Hepatocyte (in vitro differentiated cells): ENCODE measurements at regions not wholly inside any gene's neighbourhood (a gene's known extent, or its start where the extent isn't known, plus 50 kb on each side); places are given as distances from the start of the nearest gene placed in this dataset.

ENCODE experiments used
- DNase-seq: peaks from one replicate; pipeline ENCODE4 v3.0.0-alpha.2; 2016; ENCODE audit warnings: low spot score
- H2AFZ ChIP-seq: fragments of 200-600 bp; sonication (generic); 2 replicates; pipeline ENCODE4 v1.6.0; 2016; ENCODE audit warnings: antibody characterized with exemption, mild to moderate bottlenecking
- H3K27ac ChIP-seq: fragments of 200-600 bp; sonication (generic); 2 replicates; pipeline ENCODE4 v1.5.1; 2016; ENCODE audit warnings: mild to moderate bottlenecking
- H3K27me3 ChIP-seq: fragments of 200-600 bp; sonication (generic); 2 replicates; pipeline ENCODE4 v1.6.1; 2016
- H3K36me3 ChIP-seq: fragments of 200-600 bp; sonication (generic); replicated peaks from 2 replicates; pipeline ENCODE4 v1.5.1; 2016; ENCODE audit warnings: low read depth; ENCODE audit not compliant: insufficient read depth
- H3K4me1 ChIP-seq: fragments of 200-600 bp; sonication (generic); 2 replicates; pipeline ENCODE4 v1.5.1; 2016; ENCODE audit warnings: mild to moderate bottlenecking, moderate library complexity; ENCODE audit not compliant: insufficient read depth
- H3K4me2 ChIP-seq: fragments of 200-600 bp; sonication (generic); 2 replicates; pipeline ENCODE4 v1.6.0; 2016
- H3K4me3 ChIP-seq: fragments of 200-600 bp; sonication (generic); 2 replicates; pipeline ENCODE4 v1.5.1; 2016; ENCODE audit warnings: mild to moderate bottlenecking
- H3K79me2 ChIP-seq: fragments of 200-600 bp; sonication (generic); 2 replicates; pipeline ENCODE4 v1.6.0; 2017; ENCODE audit warnings: mild to moderate bottlenecking
- H3K9me2 ChIP-seq: fragments of 200-600 bp; sonication (generic); replicated peaks from 2 replicates; pipeline ENCODE4 v1.6.0; 2017; ENCODE audit warnings: mild to moderate bottlenecking; ENCODE audit not compliant: insufficient read depth
- H3K9me3 ChIP-seq: fragments of 200-600 bp; sonication (generic); 2 replicates; pipeline ENCODE4 v1.5.1; 2016; ENCODE audit warnings: low read depth, mild to moderate bottlenecking
- H4K20me1 ChIP-seq: fragments of 200-600 bp; sonication (generic); 2 replicates; pipeline ENCODE4 v1.6.0; 2016; ENCODE audit warnings: mild to moderate bottlenecking; ENCODE audit not compliant: insufficient read depth, poor library complexity, severe bottlenecking
- CTCF ChIP-seq: fragments of 200-600 bp; sonication (generic); IDR thresholded peaks from 2 replicates; pipeline ENCODE4 v1.5.1; 2016; ENCODE audit warnings: antibody characterized with exemption, mild to moderate bottlenecking; ENCODE audit not compliant: poor library complexity
- EZH2 ChIP-seq: fragments of 200-600 bp; sonication (generic); IDR thresholded peaks from 2 replicates; pipeline ENCODE4 v1.6.1; 2016; ENCODE audit warnings: antibody characterized with exemption, mild to moderate bottlenecking, borderline replicate concordance
- EZH2phosphoT487 ChIP-seq: fragments of 200-600 bp; sonication (generic); IDR thresholded peaks from one replicate; pipeline ENCODE4 v1.6.1; 2018; ENCODE audit warnings: antibody characterized with exemption, mild to moderate bottlenecking, low read depth, moderate library complexity; ENCODE audit not compliant: unreplicated experiment, severe bottlenecking
- WGBS: methylation state at CpG from one replicate; pipeline ENCODE4 v1.1.6; 2016; ENCODE audit warnings: low lambda C conversion rate; ENCODE audit errors: missing lambda C conversion rate; 5-methylcytosine and 5-hydroxymethylcytosine counted together

- Histone ChIP-seq H2AFZ (no peak overlapping the region), H3K9me3 (no peaks in the 10 kb centered on the region), H3K9me2 (no peaks in the 10 kb centered on the region), H3K4me2 (no peak overlapping the region), H3K79me2 (no peaks in the 10 kb centered on the region), H3K4me1 (no peaks in the 10 kb centered on the region), H3K4me3 (no peak overlapping the region), H3K36me3 (no peaks in the 10 kb centered on the region), H3K27me3 (no peaks in the 10 kb centered on the region), H4K20me1 (no peaks in the 10 kb centered on the region), H3K27ac (no peak overlapping the region)
- WGBS, result 91% methylated on average over 4 of the region's 4 CpGs
- TF ChIP-seq CTCF, result no peak
- no peak for TF ChIP-seq EZH2
- TF ChIP-seq EZH2phosphoT487, result no peak
- DNase-seq, result no peak
Observed at GRCh38 chr11:29937526-29937925, 79.3 kb downstream of the KCNA4 start.

GRCh38 chr11:29934115-29934638, 82.7 kb downstream of the KCNA4 start:
- no peak for TF ChIP-seq CTCF
- no peak for TF ChIP-seq EZH2
- no peak for TF ChIP-seq EZH2phosphoT487
- Histone ChIP-seq H3K27ac (no peak overlapping the region), H4K20me1 (no peaks in the 10 kb centered on the region), H3K79me2 (no peaks in the 10 kb centered on the region), H3K9me2 (no peaks in the 10 kb centered on the region), H3K9me3 (no peaks in the 10 kb centered on the region), H3K27me3 (no peaks in the 10 kb centered on the region), H3K4me1 (no peaks in the 10 kb centered on the region), H3K4me2 (no peak overlapping the region), H2AFZ (no peak overlapping the region), H3K36me3 (no peaks in the 10 kb centered on the region), H3K4me3 (no peak overlapping the region)
- WGBS, result 90% methylated on average over 19 of the region's 19 CpGs
- no peak for DNase-seq

GRCh38 chr11:29916040-29916439, 100.8 kb downstream of the KCNA4 start:
- Histone ChIP-seq H3K4me2 (no peak overlapping the region), H3K4me3 (no peak overlapping the region), H3K4me1 (no peaks in the 10 kb centered on the region), H3K27me3 (no peaks in the 10 kb centered on the region), H3K9me2 (no peaks in the 10 kb centered on the region), H3K27ac (no peak overlapping the region), H3K36me3 (no peaks in the 10 kb centered on the region), H4K20me1 (no peaks in the 10 kb centered on the region), H2AFZ (no peak overlapping the region), H3K9me3 (no peaks in the 10 kb centered on the region), H3K79me2 (no peaks in the 10 kb centered on the region)
- WGBS, result 88% methylated on average over 8 of the region's 8 CpGs
- DNase-seq, result no peak
- TF ChIP-seq CTCF (no peak), EZH2phosphoT487 (no peak)
